Natural killer cell treated with Interleukin-12 subunit alpha and Interleukin-12 subunit beta and Interleukin-15 and Interleukin-18, amount 100 ng/mL, for 72 hours (primary cell): ENCODE measurements at regions not wholly inside any gene's neighbourhood (a gene's known extent, or its start where the extent isn't known, plus 50 kb on each side); places are given as distances from the start of the nearest gene placed in this dataset.
"Not testable (repeated sequence)": the region's sequence is repeated elsewhere in the genome, so short reads cannot be mapped to it uniquely, and the experiment has no call there.

ENCODE experiments used
- ATAC-seq, 2 donors: fragments of 150-1000 bp; cut with Tn5 transposase in 1 of 2; sonication (Bioruptor Pico), chemical (Tn5 transposase) in 1 of 2; 2 replicates each; pipeline ENCODE4 v1.10.0; 2021
- DNase-seq: peaks from one replicate; pipeline ENCODE4 v3.0.0; 2022; ENCODE audit warnings: low spot score
- H3K27ac Mint-ChIP-seq, 2 donors: 1 replicate in 1 of 2; 2 replicates in 1 of 2; pipeline ENCODE4 v1.8.0; 2022; ENCODE audit warnings: mixed read lengths in 2 of 2, mild to moderate bottlenecking in 1 of 2, moderate library complexity in 1 of 2
- H3K27me3 Mint-ChIP-seq, 2 donors: 1 replicate in 1 of 2; 2 replicates in 1 of 2; pipeline ENCODE4 v1.8.0; 2022; ENCODE audit warnings: mixed read lengths in 2 of 2
- H3K36me3 Mint-ChIP-seq: one replicate; pipeline ENCODE4 v1.8.0; 2022; ENCODE audit warnings: mixed read lengths
- H3K4me1 Mint-ChIP-seq, 2 donors: 1 replicate in 1 of 2; 2 replicates in 1 of 2; pipeline ENCODE4 v1.8.0; 2022; ENCODE audit warnings: low read depth in 2 of 2, mixed read lengths in 2 of 2, mild to moderate bottlenecking in 1 of 2
- H3K4me3 Mint-ChIP-seq: one replicate; pipeline ENCODE4 v1.8.0; 2022; ENCODE audit warnings: mixed read lengths
- H3K9me3 Mint-ChIP-seq: 2 replicates; pipeline ENCODE4 v1.8.0; 2022; ENCODE audit warnings: mixed read lengths

DNA sequence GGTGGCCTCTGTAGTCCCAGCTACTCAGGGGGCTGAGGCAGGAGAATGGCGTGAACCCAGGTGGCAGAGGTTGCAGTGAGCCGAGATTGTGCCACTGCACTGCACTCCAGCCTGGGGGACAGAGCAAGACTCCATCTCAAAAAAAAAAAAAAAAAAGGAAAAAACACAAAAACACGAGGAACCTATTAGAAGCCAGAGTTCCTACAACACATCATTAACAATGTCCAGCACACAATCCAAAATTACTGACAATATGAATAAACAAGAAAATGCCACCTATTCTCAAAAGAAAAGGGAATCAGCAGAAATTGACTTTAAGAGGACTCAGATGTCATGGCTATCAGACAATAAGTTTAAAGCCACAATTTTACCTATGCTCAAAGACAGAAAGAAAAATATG is 57.3 kb upstream of the HS3ST3A1 start:
- not testable (repeated sequence) for H3K9me3 Mint-ChIP-seq, ATAC-seq, H3K36me3 Mint-ChIP-seq, H3K4me3 Mint-ChIP-seq, DNase-seq, H3K27ac Mint-ChIP-seq, H3K4me1 Mint-ChIP-seq
- peaks cover 22 to 24% of the 10 kb centered on the region in 2 donors for H3K27me3 Mint-ChIP-seq

- H3K36me3 Mint-ChIP-seq = peaks cover 23% of the 10 kb centered on the region
- ATAC-seq (no peak), DNase-seq (no peak)
- H3K4me1 Mint-ChIP-seq = no peaks in the 10 kb centered on the region
- H3K4me3 Mint-ChIP-seq = no peak overlapping the region
- peaks cover 16 to 26% of the 10 kb centered on the region in 2 donors for H3K27me3 Mint-ChIP-seq
- no peak overlapping the region for H3K27ac Mint-ChIP-seq
- peaks cover 12% of the 10 kb centered on the region for H3K9me3 Mint-ChIP-seq
These were observed 64.3 kb upstream of the HS3ST3A1 start for GRCh38 chr17:13665872-13666635.

GRCh38 chr17:13671341-13671740 is 69.6 kb upstream of the HS3ST3A1 start:
- DNase-seq (no peak), ATAC-seq (peak in 1 of 2 donors; percentile 43)
- Mint-ChIP-seq H3K4me1 (no peaks in the 10 kb centered on the region), H3K27ac (no peak overlapping the region), H3K27me3 (peaks cover 26 to 59% of the 10 kb centered on the region in 2 donors), H3K36me3 (peaks cover 23% of the 10 kb centered on the region), H3K4me3 (no peak overlapping the region), H3K9me3 (peaks cover 12% of the 10 kb centered on the region)

- Mint-ChIP-seq H3K4me1 (no peaks in the 10 kb centered on the region), H3K4me3 (no peak overlapping the region), H3K36me3 (peaks cover 23% of the 10 kb centered on the region), H3K27me3 (peaks cover 26 to 60% of the 10 kb centered on the region in 2 donors), H3K9me3 (peaks cover 12% of the 10 kb centered on the region), H3K27ac (no peak overlapping the region)
- DNase-seq (no peak), ATAC-seq (peak; percentile 15 to 76)
These were observed 70.0 kb upstream of the HS3ST3A1 start for GRCh38 chr17:13671771-13672170.

GRCh38 chr17:13678361-13678760 is 76.6 kb upstream of the HS3ST3A1 start:
- Mint-ChIP-seq H3K4me1 (no peaks in the 10 kb centered on the region), H3K27me3 (peaks cover 19 to 52% of the 10 kb centered on the region in 2 donors), H3K4me3 (no peak overlapping the region), H3K36me3 (no peaks in the 10 kb centered on the region), H3K27ac (no peak overlapping the region), H3K9me3 (no peaks in the 10 kb centered on the region)
- ATAC-seq (no peak), DNase-seq (no peak)

GRCh38 chr17:13678841-13679240 is 77.1 kb upstream of the HS3ST3A1 start:
- no peak for DNase-seq
- H3K27me3 Mint-ChIP-seq = peaks cover 19 to 56% of the 10 kb centered on the region in 2 donors
- no peaks in the 10 kb centered on the region for H3K4me1 Mint-ChIP-seq
- no peak overlapping the region for H3K4me3 Mint-ChIP-seq
- H3K36me3 Mint-ChIP-seq = no peaks in the 10 kb centered on the region
- ATAC-seq = no peak
- no peaks in the 10 kb centered on the region for H3K9me3 Mint-ChIP-seq
- H3K27ac Mint-ChIP-seq = no peak overlapping the region

DNA sequence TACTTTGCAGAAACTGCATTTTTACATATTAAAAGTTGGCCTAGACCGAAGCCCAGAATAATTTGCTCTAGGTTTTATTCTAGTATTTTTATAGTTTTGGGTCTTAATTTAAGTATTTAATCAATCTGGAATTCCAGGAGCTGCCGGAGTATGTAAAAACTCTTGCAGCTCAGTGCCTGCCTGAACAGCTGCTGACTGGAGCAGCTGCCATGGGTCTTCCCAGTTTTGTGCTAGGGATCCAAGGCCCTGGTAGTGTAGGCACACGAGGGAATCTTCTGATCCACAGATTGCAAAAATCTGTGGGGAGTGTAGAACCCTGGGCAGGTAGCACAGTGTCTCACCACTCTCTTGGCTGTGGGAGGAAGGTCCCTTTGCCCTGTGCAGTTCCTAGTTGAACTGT is 87.0 kb upstream of the HS3ST3A1 start:
- H3K9me3 Mint-ChIP-seq = no peaks in the 10 kb centered on the region
- no peaks in the 10 kb centered on the region for H3K4me1 Mint-ChIP-seq
- H3K4me3 Mint-ChIP-seq = no peak overlapping the region
- DNase-seq (no peak), ATAC-seq (no peak)
- H3K36me3 Mint-ChIP-seq = no peaks in the 10 kb centered on the region
- peaks cover 12 to 52% of the 10 kb centered on the region in 2 donors for H3K27me3 Mint-ChIP-seq
- H3K27ac Mint-ChIP-seq = no peak overlapping the region

- no peaks in the 10 kb centered on the region for H3K4me1 Mint-ChIP-seq
- no peaks in the 10 kb centered on the region for H3K9me3 Mint-ChIP-seq
- DNase-seq (no peak), ATAC-seq (no peak)
- H3K4me3 Mint-ChIP-seq = no peak overlapping the region
- H3K27ac Mint-ChIP-seq = no peak overlapping the region
- no peaks in the 10 kb centered on the region for H3K36me3 Mint-ChIP-seq
- peaks cover 12 to 49% of the 10 kb centered on the region in 2 donors for H3K27me3 Mint-ChIP-seq
These were observed 89.1 kb upstream of the HS3ST3A1 start for GRCh38 chr17:13690806-13691205.

DNA sequence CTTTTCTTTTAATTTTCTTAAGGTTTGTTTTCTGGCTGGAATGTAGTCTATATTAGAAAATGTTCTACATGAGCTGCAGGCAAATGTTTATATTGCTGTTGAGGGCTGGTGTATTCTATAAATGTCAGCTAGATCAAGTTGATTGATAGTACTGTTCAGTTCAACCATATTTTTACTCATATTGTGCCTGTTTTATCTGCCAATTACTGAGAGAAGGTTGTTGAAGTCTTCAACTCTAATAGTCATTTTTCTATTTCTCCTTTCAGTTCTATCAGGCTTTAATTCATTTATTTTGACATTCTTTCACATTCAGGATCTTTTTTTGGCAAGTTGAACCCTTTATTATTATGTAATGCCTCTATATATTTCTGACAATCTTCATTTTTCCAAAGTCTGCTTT is 93.2 kb upstream of the HS3ST3A1 start:
- Mint-ChIP-seq H3K36me3 (peaks cover 9% of the 10 kb centered on the region), H3K27me3 (peaks cover 22 to 39% of the 10 kb centered on the region in 2 donors), H3K4me1 (no peaks in the 10 kb centered on the region), H3K4me3 (no peak overlapping the region), H3K9me3 (no peaks in the 10 kb centered on the region), H3K27ac (no peak overlapping the region)
- DNase-seq (no peak), ATAC-seq (no peak)

- ATAC-seq (no peak), DNase-seq (no peak)
- no peak overlapping the region for H3K27ac Mint-ChIP-seq
- H3K27me3 Mint-ChIP-seq = peaks cover 23 to 24% of the 10 kb centered on the region in 2 donors
- H3K4me3 Mint-ChIP-seq = no peak overlapping the region
- H3K4me1 Mint-ChIP-seq = peaks cover 0 to 5% of the 10 kb centered on the region in 2 donors
- peaks cover 9% of the 10 kb centered on the region for H3K36me3 Mint-ChIP-seq
- H3K9me3 Mint-ChIP-seq = no peaks in the 10 kb centered on the region
These were observed 97.1 kb upstream of the HS3ST3A1 start for GRCh38 chr17:13698832-13699231.

DNA sequence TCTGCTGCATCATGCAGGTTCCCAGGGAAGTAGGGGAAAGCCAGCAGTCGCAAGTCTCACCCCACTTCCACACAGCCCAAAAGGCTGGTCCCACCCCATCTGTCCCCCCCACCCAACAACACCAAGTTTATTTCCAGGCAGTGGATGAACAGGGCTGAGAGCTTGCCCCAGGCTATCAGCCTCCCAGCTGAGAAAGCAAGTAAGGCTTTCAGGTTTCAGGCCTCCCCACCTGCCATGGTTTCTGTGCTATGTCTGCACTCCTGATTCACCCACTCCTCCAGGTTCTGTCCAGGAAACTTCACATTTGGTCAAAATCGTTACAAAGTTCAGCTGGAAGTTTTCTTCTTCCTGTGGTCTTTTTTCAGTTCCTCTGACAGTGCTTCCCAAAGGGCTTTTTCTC is 97.5 kb upstream of the HS3ST3A1 start:
- Mint-ChIP-seq H3K27me3 (peaks cover 23 to 25% of the 10 kb centered on the region in 2 donors), H3K27ac (no peak overlapping the region), H3K4me1 (peaks cover 0 to 5% of the 10 kb centered on the region in 2 donors)

DNA sequence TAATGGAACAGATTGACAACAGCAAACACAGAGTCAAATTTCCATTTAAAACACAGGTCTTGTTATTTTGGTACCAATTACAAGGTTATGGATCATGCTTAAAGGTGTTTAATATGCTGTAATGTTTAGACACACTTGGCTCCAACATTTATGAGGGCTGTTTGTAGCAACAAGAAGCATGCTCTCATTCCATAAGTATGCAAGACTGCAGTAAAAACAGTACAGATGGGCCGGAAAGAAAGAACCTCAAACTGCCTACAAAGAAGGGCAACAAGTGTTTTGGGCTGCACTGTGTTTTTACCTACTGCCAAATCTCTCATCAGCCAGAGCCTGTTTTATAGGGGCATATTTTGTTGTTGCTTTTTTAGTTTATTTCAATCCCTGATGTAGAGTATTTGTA is 100.5 kb upstream of the HS3ST3A1 start:
- no peak overlapping the region for H3K4me3 Mint-ChIP-seq
- no peak overlapping the region for H3K27ac Mint-ChIP-seq
- H3K36me3 Mint-ChIP-seq = peaks cover 6% of the 10 kb centered on the region
- H3K27me3 Mint-ChIP-seq = peaks cover 32 to 37% of the 10 kb centered on the region in 2 donors
- peaks cover 0 to 5% of the 10 kb centered on the region in 2 donors for H3K4me1 Mint-ChIP-seq
- ATAC-seq (no peak), DNase-seq (no peak)
- H3K9me3 Mint-ChIP-seq = no peaks in the 10 kb centered on the region

More for the DNA sequence above, 97.5 kb upstream of the HS3ST3A1 start:
- peaks cover 9% of the 10 kb centered on the region for H3K36me3 Mint-ChIP-seq
- H3K9me3 Mint-ChIP-seq = no peaks in the 10 kb centered on the region
- ATAC-seq = no peak
- no peak overlapping the region for H3K4me3 Mint-ChIP-seq
- no peak for DNase-seq

DNA sequence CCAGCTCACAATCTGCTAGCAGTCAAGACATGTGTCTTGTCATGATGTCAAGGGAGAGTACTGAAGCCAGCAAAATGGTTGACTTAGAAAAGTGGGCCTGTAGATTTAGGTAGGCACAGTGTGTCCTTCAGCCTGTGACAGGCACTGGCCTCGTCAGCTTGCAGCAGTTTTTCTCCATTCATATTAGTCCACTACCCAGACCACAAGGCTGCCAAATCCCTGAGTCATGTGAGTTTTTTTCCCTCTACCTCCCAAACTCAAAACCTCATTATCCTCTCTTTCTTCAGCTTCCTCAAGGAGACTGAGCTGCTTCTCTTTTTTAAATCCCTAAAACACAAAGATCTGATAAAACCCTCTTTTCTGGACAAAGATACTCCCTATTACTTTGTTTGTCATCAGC is 102.6 kb upstream of the HS3ST3A1 start:
- no peaks in the 10 kb centered on the region for H3K9me3 Mint-ChIP-seq
- peaks cover 0 to 5% of the 10 kb centered on the region in 2 donors for H3K4me1 Mint-ChIP-seq
- H3K4me3 Mint-ChIP-seq = no peak overlapping the region
- H3K27ac Mint-ChIP-seq = no peak overlapping the region
- ATAC-seq = no peak
- peaks cover 26 to 35% of the 10 kb centered on the region in 2 donors for H3K27me3 Mint-ChIP-seq
- no peak for DNase-seq
- no peaks in the 10 kb centered on the region for H3K36me3 Mint-ChIP-seq

GRCh38 chr17:13705221-13705620 is 103.5 kb upstream of the HS3ST3A1 start:
- Mint-ChIP-seq H3K4me3 (no peak overlapping the region), H3K4me1 (peaks cover 0 to 5% of the 10 kb centered on the region in 2 donors), H3K27me3 (peaks cover 22 to 35% of the 10 kb centered on the region in 2 donors), H3K27ac (no peak overlapping the region), H3K36me3 (no peaks in the 10 kb centered on the region), H3K9me3 (no peaks in the 10 kb centered on the region)
- ATAC-seq (no peak), DNase-seq (no peak)
